Esophagus (tissue), 2 donors: ENCODE measurements at regions not wholly inside any gene's neighbourhood (a gene's known extent, or its start where the extent isn't known, plus 50 kb on each side); places are given as distances from the start of the nearest gene placed in this dataset.

Source experiments
- H3K27ac ChIP-seq, 2 donors: one replicate each; pipeline ENCODE4 v1.5.1; 2013; ENCODE audit warnings: low read depth in 2 of 2, mild to moderate bottlenecking in 2 of 2, inconsistent platforms in 1 of 2, low read length in 1 of 2, moderate library complexity in 1 of 2
- H3K27me3 ChIP-seq, 2 donors: one replicate each; pipeline ENCODE4 v1.6.1; 2013; ENCODE audit warnings: low read length in 2 of 2, control low read depth in 1 of 2, mild to moderate bottlenecking in 1 of 2; ENCODE audit not compliant: insufficient read depth in 2 of 2, control insufficient read depth in 1 of 2
- H3K36me3 ChIP-seq, 2 donors: one replicate each; pipeline ENCODE4 v1.6.1; 2013; ENCODE audit warnings: low read length in 1 of 2; ENCODE audit not compliant: control insufficient read depth in 2 of 2, insufficient read depth in 2 of 2
- H3K4me1 ChIP-seq, 2 donors: one replicate each; pipeline ENCODE4 v1.6.1; 2013; ENCODE audit warnings: low read length in 1 of 2; ENCODE audit not compliant: control insufficient read depth in 2 of 2, insufficient read depth in 2 of 2
- H3K4me3 ChIP-seq, 2 donors: one replicate each; pipeline ENCODE4 v1.5.1; 2013; ENCODE audit warnings: low read length in 2 of 2, mild to moderate bottlenecking in 2 of 2, low read depth in 1 of 2, moderate library complexity in 1 of 2
- H3K9me3 ChIP-seq, 2 donors: one replicate each; pipeline ENCODE4 v1.6.1; 2013; ENCODE audit warnings: mild to moderate bottlenecking in 2 of 2, low read depth in 1 of 2, low read length in 1 of 2, moderate library complexity in 1 of 2; ENCODE audit not compliant: control insufficient read depth in 2 of 2, insufficient read depth in 1 of 2
- WGBS, 2 donors: extraction: QIAGEN DNeasy Blood & Tissue Kit; methylation state at CpG; one replicate each; pipeline ENCODE4 v1.1.7; 2013; 5-methylcytosine and 5-hydroxymethylcytosine counted together
- donor health status: healthy with polysubstance abuse.
- donor health status: Bipolar disorder and iron deficiency.

DNA sequence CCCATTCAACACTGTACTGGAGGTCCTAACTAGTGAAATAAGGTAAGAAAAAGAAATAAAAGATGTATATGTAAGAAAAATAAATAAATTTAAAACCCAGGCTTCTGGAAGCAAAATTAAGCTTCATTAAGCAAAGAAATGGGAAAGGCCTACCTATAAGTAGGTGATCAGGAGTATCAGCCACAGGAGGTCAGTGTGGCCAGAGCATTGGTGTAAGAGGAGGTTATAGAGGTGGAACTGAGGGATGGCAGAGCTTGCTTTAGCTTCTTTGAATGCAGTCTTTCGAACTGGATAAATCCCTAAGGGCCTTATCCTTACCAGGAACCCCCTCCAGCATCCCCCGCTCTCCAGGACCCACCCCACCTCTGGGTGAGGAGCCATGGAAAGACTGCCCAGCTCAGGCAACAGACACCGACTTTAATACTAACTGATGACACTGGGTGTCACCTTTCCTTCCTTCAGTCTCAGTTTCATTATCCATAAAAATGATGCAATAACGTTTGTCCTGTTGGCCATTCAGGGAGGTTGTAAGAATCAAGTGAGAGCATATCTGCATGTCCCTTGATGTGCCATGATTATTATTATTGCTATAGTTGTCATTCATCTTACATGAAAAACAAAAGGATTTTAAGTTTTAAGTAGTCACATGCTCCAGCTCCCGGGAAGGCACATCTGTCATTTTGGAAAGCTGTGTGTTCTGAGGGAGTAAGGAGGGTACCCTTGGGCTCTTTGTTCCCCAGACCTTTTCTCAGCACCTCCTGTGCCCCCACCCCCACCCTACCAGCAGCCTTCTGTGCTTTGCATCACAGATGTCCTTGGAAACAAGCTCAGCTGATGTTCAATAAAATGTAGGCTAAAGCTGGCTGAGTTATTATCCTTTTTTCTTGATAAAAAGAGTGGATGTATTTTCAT lies 50.8 kb upstream of the CTNNA1 start:
- Histone ChIP-seq H3K27me3 (no peaks in the 10 kb centered on the region), H3K27ac (no peak overlapping the region), H3K9me3 (no peaks in the 10 kb centered on the region), H3K4me1 (no peaks in the 10 kb centered on the region), H3K36me3 (no peaks in the 10 kb centered on the region), H3K4me3 (no peak overlapping the region)
- 70 to 75% methylated on average over 5 of the region's 5 CpGs for WGBS, 2 donors

DNA sequence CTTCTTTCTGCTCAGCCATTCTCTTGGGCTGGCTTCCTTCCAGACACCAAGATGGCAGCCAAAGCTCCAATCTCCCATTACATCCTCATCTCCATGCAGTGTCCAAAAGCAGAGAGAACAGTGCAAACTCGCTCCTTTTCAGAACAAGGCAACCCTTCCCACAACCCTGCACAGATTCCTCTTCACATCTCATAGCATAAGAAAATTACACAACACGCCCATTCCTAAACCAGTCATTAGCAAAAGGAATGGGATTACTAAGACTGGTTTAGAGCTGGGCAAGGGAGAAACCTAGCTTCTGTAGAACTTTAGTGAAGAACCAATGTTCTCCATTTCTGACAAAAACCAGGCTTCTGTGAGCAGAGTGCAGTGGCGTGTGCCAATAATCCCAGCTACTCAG lies 51.5 kb upstream of the CTNNA1 start:
- no peak overlapping the region for H3K4me3 ChIP-seq
- H3K4me1 ChIP-seq = no peaks in the 10 kb centered on the region
- H3K27me3 ChIP-seq = no peaks in the 10 kb centered on the region
- no peak overlapping the region for H3K27ac ChIP-seq
- 94 to 97% methylated on average over 3 of the region's 3 CpGs for WGBS, 2 donors
- no peaks in the 10 kb centered on the region for H3K36me3 ChIP-seq
- no peaks in the 10 kb centered on the region for H3K9me3 ChIP-seq

DNA sequence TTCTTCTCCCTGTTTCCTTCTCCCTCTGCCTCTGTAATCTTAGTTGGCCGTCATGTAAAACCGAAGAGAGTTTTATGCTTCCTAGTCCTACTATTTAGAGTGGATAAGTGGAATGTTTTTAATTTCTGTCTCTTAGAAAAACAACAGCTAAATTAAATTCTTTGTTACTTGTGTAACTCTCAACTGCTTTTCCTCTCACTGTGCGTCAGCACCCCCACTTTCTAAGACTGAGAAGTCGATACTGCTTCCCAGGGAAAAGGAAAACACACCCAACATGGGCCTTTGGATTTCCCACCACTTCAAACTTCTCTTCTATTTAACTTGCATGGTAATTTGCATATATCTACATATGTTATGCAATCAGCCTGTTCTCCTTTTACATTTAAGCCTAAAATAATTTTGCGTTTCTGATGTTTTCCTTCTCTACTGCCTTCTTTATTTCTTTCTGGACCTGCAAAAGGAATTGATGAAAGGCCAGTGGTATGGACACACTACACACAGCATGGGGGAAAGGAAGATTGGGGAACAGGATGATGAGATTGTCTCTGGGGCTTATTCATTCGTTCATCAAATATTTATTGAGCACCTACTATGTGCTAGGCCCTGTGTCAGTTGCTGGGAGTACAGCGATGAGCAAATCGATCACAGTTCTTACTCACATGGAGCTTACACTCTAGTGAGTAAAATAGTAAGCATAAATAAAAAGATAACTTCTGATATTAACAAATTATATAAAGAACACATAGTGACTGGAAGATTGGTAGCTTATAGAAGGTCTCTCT lies 52.5 kb upstream of the CTNNA1 start:
- Histone ChIP-seq H3K4me3 (no peak overlapping the region), H3K27me3 (no peaks in the 10 kb centered on the region), H3K9me3 (no peaks in the 10 kb centered on the region), H3K36me3 (no peaks in the 10 kb centered on the region), H3K4me1 (no peaks in the 10 kb centered on the region), H3K27ac (no peak overlapping the region)
- WGBS, 2 donors = 89 to 91% methylated on average over 8 of the region's 8 CpGs

DNA sequence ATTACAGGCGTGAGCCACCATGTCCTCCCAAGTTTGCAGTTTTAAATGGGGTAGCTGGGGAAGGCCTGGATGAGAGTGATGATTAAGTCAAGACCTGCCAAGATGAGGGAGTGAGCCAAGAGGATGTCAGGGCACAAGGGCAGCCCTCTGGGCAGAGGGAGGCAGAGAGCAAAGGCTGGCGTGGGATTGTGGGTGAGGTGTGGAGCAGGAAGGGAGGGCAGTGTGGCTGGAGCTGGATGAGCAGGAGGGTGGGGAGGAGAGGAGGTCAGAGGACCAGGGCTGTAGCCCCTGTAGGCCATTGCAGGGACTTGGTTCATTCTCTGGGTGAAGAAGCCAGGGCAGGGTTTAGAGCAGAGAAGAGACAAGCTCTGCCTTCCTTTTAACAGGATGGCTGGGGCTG lies 53.7 kb upstream of the CTNNA1 start:
- Histone ChIP-seq H3K36me3 (no peaks in the 10 kb centered on the region), H3K27me3 (no peaks in the 10 kb centered on the region), H3K4me3 (no peak overlapping the region), H3K27ac (no peak overlapping the region), H3K4me1 (no peaks in the 10 kb centered on the region), H3K9me3 (no peaks in the 10 kb centered on the region)
- WGBS, 2 donors = 85 to 92% methylated on average over 2 of the region's 2 CpGs

DNA sequence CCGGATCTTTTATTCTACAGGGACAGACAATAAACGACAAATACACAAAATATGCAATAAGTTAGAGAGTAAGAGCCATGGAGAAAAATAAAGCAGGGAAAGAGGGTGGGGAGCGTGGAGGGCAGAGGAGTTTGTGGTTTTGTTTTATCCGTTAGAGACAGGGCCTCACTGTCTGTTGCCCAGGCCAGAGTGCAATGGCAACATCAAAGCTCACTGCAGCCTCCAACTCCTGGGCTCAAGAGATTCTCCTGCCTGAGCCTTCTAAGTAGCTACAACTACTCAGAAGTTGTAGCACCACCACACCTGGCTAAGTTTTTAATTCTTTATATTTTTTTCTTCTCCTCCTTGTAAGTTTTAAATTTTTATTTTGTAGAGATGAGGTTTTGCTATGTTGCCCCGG lies 54.5 kb upstream of the CTNNA1 start:
- WGBS, 2 donors = 80 to 85% methylated on average over 5 of the region's 5 CpGs
- no peaks in the 10 kb centered on the region for H3K36me3 ChIP-seq
- no peak overlapping the region for H3K4me3 ChIP-seq
- no peaks in the 10 kb centered on the region for H3K27me3 ChIP-seq
- H3K9me3 ChIP-seq = no peaks in the 10 kb centered on the region
- no peaks in the 10 kb centered on the region for H3K4me1 ChIP-seq
- H3K27ac ChIP-seq = no peak overlapping the region

DNA sequence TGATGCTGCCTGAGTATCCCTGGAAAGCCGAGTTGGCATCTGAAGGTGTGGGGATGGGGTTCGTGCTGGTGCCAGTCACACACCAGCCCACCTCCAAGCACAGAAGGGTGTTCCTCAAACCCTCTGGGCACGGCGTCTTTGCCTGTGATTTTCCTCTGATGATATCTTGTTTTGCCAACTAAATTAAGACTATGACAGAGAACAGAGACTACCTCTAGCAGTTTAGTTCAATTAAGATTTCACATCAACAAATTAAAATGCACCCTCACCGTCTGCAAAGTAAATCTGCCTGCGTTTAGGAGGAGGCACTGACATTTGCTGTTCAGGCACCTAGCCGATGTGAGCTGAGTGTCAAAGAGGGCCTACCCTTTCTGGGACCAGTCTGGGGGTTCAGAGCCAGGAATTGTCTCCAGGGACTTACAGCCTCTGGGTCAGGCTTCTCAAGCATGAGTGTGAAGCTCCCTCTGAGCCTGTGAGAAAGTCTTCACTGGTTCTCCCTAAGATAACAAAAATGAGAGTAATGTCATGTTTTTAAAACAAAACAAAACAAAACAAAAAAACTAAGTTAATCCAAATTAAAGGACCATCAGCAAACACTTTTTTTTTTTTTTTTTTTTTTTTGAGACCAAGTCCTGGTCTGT lies 55.4 kb upstream of the CTNNA1 start:
- Histone ChIP-seq H3K4me3 (no peak overlapping the region), H3K27ac (no peak overlapping the region), H3K4me1 (no peaks in the 10 kb centered on the region), H3K9me3 (no peaks in the 10 kb centered on the region), H3K36me3 (no peaks in the 10 kb centered on the region), H3K27me3 (no peaks in the 10 kb centered on the region)
- WGBS, 2 donors = 85 to 87% methylated on average over 7 of the region's 7 CpGs

DNA sequence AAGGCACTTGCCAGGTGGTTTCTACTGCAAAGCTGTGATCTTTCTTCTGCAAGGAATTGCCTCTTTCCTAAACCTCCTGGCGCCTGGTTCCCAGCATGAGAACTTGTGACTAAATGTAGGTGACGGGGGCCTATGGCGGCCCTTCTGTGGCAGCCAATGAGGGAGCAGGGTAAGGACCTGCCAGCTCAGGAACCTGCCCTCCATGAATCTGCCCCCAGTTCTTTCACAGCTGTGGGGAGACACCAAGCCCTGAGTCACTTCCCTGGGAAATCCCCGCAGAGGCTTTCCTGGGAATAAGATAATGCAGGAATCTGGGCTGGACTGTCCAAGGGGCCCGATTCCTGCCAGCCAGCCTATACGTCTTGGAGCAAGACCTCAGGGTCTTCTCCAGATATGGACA lies 56.7 kb upstream of the CTNNA1 start:
- H3K4me1 ChIP-seq = no peaks in the 10 kb centered on the region
- H3K4me3 ChIP-seq = no peak overlapping the region
- no peak overlapping the region for H3K27ac ChIP-seq
- 58 to 64% methylated on average over 6 of the region's 6 CpGs for WGBS, 2 donors
- H3K27me3 ChIP-seq = no peaks in the 10 kb centered on the region
- H3K9me3 ChIP-seq = no peaks in the 10 kb centered on the region
- no peaks in the 10 kb centered on the region for H3K36me3 ChIP-seq

DNA sequence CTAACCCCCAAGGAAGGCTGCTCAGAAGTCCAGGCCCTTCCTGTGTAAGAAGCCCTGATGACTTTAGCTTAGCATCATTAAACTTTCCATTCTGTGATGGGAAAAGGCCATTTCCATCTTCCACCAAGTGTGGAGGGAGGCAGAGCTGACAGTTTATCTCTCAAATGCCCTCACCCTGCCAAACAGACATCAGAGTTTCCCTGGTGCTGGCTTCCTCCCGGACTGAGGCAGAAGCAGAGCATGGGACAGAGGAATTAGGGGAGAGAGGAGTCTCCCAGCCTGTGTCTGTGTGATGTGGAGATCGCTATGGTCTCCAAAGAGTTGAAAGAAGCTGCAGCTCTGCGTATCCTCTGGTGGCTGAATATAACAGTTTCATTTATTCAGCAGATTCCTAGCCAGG lies 57.4 kb upstream of the CTNNA1 start:
- no peak overlapping the region for H3K27ac ChIP-seq
- 90% methylated on average over 3 of the region's 3 CpGs for WGBS, 2 donors
- H3K27me3 ChIP-seq = no peaks in the 10 kb centered on the region
- H3K4me1 ChIP-seq = no peaks in the 10 kb centered on the region
- no peak overlapping the region for H3K4me3 ChIP-seq
- no peaks in the 10 kb centered on the region for H3K9me3 ChIP-seq
- H3K36me3 ChIP-seq = no peaks in the 10 kb centered on the region

DNA sequence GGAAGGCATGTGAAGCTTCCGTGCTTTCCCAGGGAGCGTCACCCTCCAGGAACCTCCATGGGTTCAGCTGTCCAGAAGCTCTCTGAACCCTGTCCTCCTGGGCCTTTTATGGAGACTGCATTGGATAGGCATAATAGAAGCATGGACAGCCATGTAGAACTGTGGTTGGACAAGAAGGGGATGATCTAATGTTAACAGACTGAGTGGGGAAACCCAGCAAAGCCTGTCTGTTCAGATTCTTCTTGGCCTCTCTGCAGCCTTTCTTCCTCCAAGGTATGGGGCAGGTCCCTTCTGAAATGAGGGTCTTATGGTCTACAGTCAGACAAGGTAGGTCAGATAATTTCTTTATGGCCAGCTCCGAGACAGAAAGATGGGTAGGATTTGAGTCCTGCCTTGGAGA lies 59.1 kb upstream of the CTNNA1 start:
- Histone ChIP-seq H3K27me3 (no peaks in the 10 kb centered on the region), H3K27ac (no peak overlapping the region), H3K9me3 (no peaks in the 10 kb centered on the region), H3K4me3 (no peak overlapping the region), H3K4me1 (no peaks in the 10 kb centered on the region), H3K36me3 (no peaks in the 10 kb centered on the region)
- WGBS, 2 donors = 95 to 99% methylated on average over 3 of the region's 3 CpGs
